Left ventricle myocardium superior (tissue), 1 donor: ENCODE measurements at regions not wholly inside any gene's neighbourhood (a gene's known extent, or its start where the extent isn't known, plus 50 kb on each side); places are given as distances from the start of the nearest gene placed in this dataset.
"Not testable (repeated sequence)": the region's sequence is repeated elsewhere in the genome, so short reads cannot be mapped to it uniquely, and the experiment has no call there.

Experiments used
- ATAC-seq: fragments of 200-7000 bp; cut with Tn5 transposase; one replicate; pipeline ENCODE4 v1.9.1; 2020; ENCODE audit warnings: mild to moderate bottlenecking, moderate library complexity
- DNase-seq: peaks from one replicate; pipeline ENCODE4 v3.0.0-alpha.2; 2020
- intact Hi-C: fragments of 100-400 bp; cut with micrococcal nuclease; formaldehyde crosslinking; loops from one replicate; pipeline ENCODE4 v1.11.0; 2022
- donor health status: DM: no; HTN: yes; CAD: no; lungs with severe emphysema.

GRCh38 chr21:30104241-30104640 lies 62.4 kb downstream of the CLDN17 start:
- no peak for ATAC-seq
- no peak for DNase-seq
- intact Hi-C loops = no loop called here

GRCh38 chr21:30102871-30103270 lies 63.7 kb downstream of the CLDN17 start:
- intact Hi-C loops = no loop called here
- ATAC-seq = no peak
- DNase-seq = no peak

- intact Hi-C loops = no loop called here
- DNase-seq (no peak), ATAC-seq (no peak)
These were observed 64.6 kb downstream of the CLDN17 start for GRCh38 chr21:30101967-30102366.

- intact Hi-C loops = no loop called here
- no peak for ATAC-seq
- DNase-seq = no peak
These were observed 68.8 kb downstream of the CLDN17 start for GRCh38 chr21:30097791-30098190.

- ATAC-seq (no peak), DNase-seq (no peak)
- intact Hi-C loops = no loop called here
These were observed 83.2 kb downstream of the CLDN17 start for GRCh38 chr21:30083225-30083945.

GRCh38 chr21:30081506-30081905 lies 85.1 kb downstream of the CLDN17 start:
- DNase-seq (no peak), ATAC-seq (no peak)
- intact Hi-C loops = no loop called here

GRCh38 chr21:30072496-30072895 lies 94.1 kb downstream of the CLDN17 start:
- ATAC-seq (no peak), DNase-seq (no peak)
- intact Hi-C loops = no loop called here

GRCh38 chr21:30058928-30059327 lies 107.7 kb downstream of the CLDN17 start:
- intact Hi-C loops = no loop called here
- no peak for DNase-seq
- ATAC-seq = no peak

- DNase-seq (no peak), ATAC-seq (no peak)
- intact Hi-C loops = no loop called here
These were observed 109.5 kb downstream of the CLDN17 start for GRCh38 chr21:30057108-30057507.

GRCh38 chr21:30048570-30048969 lies 108.8 kb upstream of the GRIK1 start:
- DNase-seq (no peak), ATAC-seq (no peak)
- intact Hi-C loops = loop anchor here (10.0 kb wide), 1 partner anchor 1036 kb away; no protein-coding TSS in a partner anchor

GRCh38 chr21:30044447-30045064 lies 104.8 kb upstream of the GRIK1 start:
- DNase-seq (no peak), ATAC-seq (no peak)
- intact Hi-C loops = loop anchor here (10.0 kb wide), 1 partner anchor 1040 kb away; no protein-coding TSS in a partner anchor

GRCh38 chr21:30042443-30042842 lies 102.6 kb upstream of the GRIK1 start:
- intact Hi-C loops = loop anchor here (10.0 kb wide), 1 partner anchor 1042 kb away; no protein-coding TSS in a partner anchor
- ATAC-seq (no peak), DNase-seq (no peak)

- DNase-seq (no peak), ATAC-seq (no peak)
- intact Hi-C loops = no loop called here
These were observed 93.6 kb upstream of the GRIK1 start for GRCh38 chr21:30033441-30033840.

- intact Hi-C loops = no loop called here
- no peak for DNase-seq
- no peak for ATAC-seq
These were observed 90.6 kb upstream of the GRIK1 start for GRCh38 chr21:30030416-30030815.

- ATAC-seq = no peak
- intact Hi-C loops = no loop called here
These were observed 88.7 kb upstream of the GRIK1 start for GRCh38 chr21:30028537-30028936.

GRCh38 chr21:30027986-30028385 lies 88.2 kb upstream of the GRIK1 start:
- ATAC-seq = no peak
- intact Hi-C loops = no loop called here
- no peak for DNase-seq

More at GRCh38 chr21:30028537-30028936, 88.7 kb upstream of the GRIK1 start:
- DNase-seq = no peak

- DNase-seq, intact Hi-C loops, ATAC-seq: not testable (repeated sequence)
These were observed 83.3 kb upstream of the GRIK1 start for GRCh38 chr21:30023056-30023455.

- intact Hi-C loops = no loop called here
- ATAC-seq (no peak), DNase-seq (no peak)
These were observed 75.1 kb upstream of the GRIK1 start for GRCh38 chr21:30014886-30015285.

GRCh38 chr21:29991624-29992023 lies 51.8 kb upstream of the GRIK1 start:
- no peak for ATAC-seq
- no peak for DNase-seq
- intact Hi-C loops = no loop called here

- intact Hi-C loops = no loop called here
- ATAC-seq = no peak
- DNase-seq = no peak
These were observed 49.9 kb upstream of the GRIK1 start for GRCh38 chr21:29989634-29990234.
